ENCODE measurements at regions not wholly inside any gene's neighbourhood (a gene's known extent, or its start where the extent isn't known, plus 50 kb on each side); places are given as distances from the start of the nearest gene placed in this dataset.
"Not testable (repeated sequence)": the region's sequence is repeated elsewhere in the genome, so short reads cannot be mapped to it uniquely, and the experiment has no call there.

GRCh38 chr20:6311841-6312655 lies 189.2 kb upstream of the FERMT1 start:
- no peaks in the 10 kb centered on the region for H3K4me1 ChIP-seq (ENCODE audit: insufficient read depth, low read length)
- H3K9me3 ChIP-seq (ENCODE audit: insufficient read depth, low read depth, low read length), result no peaks in the 10 kb centered on the region; the same call in 1 of the 2 replicates
- H3K4me3 ChIP-seq (ENCODE audit: low read length), result no peak overlapping the region
- no peak overlapping the region for H3K27ac ChIP-seq (ENCODE audit: low read length)
- H3K36me3 ChIP-seq (ENCODE audit: insufficient read depth, low read depth, low read length), result no peaks in the 10 kb centered on the region
- no peaks in the 10 kb centered on the region for H3K27me3 ChIP-seq (ENCODE audit: insufficient read depth, low read length)
- no peak overlapping the region for H3K9ac ChIP-seq (ENCODE audit: low read depth, low read length)

GRCh38 chr20:6311097-6311496 lies 188.3 kb upstream of the FERMT1 start:
- Histone ChIP-seq H3K9ac (ENCODE audit: low read depth, low read length) (no peak overlapping the region), H3K9me3 (ENCODE audit: insufficient read depth, low read depth, low read length) (no peaks in the 10 kb centered on the region; the same call in 1 of the 2 replicates), H3K4me3 (ENCODE audit: low read length) (no peak overlapping the region), H3K27me3 (ENCODE audit: insufficient read depth, low read length) (no peaks in the 10 kb centered on the region), H3K4me1 (ENCODE audit: insufficient read depth, low read length) (no peaks in the 10 kb centered on the region), H3K27ac (ENCODE audit: low read length) (no peak overlapping the region), H3K36me3 (ENCODE audit: insufficient read depth, low read depth, low read length) (no peaks in the 10 kb centered on the region)

GRCh38 chr20:6305536-6305935 lies 182.7 kb upstream of the FERMT1 start:
- Histone ChIP-seq H3K4me1 (ENCODE audit: insufficient read depth, low read length) (no peaks in the 10 kb centered on the region), H3K27ac (ENCODE audit: low read length) (no peak overlapping the region), H3K36me3 (ENCODE audit: insufficient read depth, low read depth, low read length) (no peaks in the 10 kb centered on the region), H3K9me3 (ENCODE audit: insufficient read depth, low read depth, low read length) (no peaks in the 10 kb centered on the region), H3K27me3 (ENCODE audit: insufficient read depth, low read length) (no peaks in the 10 kb centered on the region), H3K4me3 (ENCODE audit: low read length) (no peak overlapping the region), H3K9ac (ENCODE audit: low read depth, low read length) (no peak overlapping the region)

DNA sequence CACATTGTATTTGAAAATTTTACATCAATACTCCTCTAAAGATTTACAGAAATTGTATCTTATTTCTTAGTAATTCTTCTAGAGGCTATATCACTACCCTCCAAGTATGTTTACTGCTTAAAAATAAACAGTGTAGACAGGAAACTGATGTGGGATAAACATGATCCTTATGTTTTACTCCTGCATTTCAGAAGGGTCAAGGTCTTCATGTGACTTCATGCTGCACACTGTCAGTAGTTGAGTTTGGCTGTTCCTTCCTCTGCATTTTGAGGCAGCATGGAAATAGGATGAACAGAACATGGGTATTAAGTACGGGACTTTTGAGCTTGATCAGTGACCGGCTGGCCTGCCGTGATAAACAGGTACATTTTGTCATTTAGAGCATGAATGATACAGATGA lies 179.2 kb upstream of the FERMT1 start:
- Histone ChIP-seq H3K36me3 (ENCODE audit: insufficient read depth, low read depth, low read length) (no peaks in the 10 kb centered on the region), H3K9me3 (ENCODE audit: insufficient read depth, low read depth, low read length) (no peaks in the 10 kb centered on the region), H3K4me1 (ENCODE audit: insufficient read depth, low read length) (no peaks in the 10 kb centered on the region), H3K4me3 (ENCODE audit: low read length) (no peak overlapping the region), H3K9ac (ENCODE audit: low read depth, low read length) (no peak overlapping the region), H3K27me3 (ENCODE audit: insufficient read depth, low read length) (no peaks in the 10 kb centered on the region), H3K27ac (ENCODE audit: low read length) (no peak overlapping the region)

GRCh38 chr20:6299456-6299855 lies 176.6 kb upstream of the FERMT1 start:
- Histone ChIP-seq H3K9ac (ENCODE audit: low read depth, low read length) (no peak overlapping the region), H3K36me3 (ENCODE audit: insufficient read depth, low read depth, low read length) (no peaks in the 10 kb centered on the region), H3K9me3 (ENCODE audit: insufficient read depth, low read depth, low read length) (no peaks in the 10 kb centered on the region), H3K4me1 (ENCODE audit: insufficient read depth, low read length) (no peaks in the 10 kb centered on the region), H3K27me3 (ENCODE audit: insufficient read depth, low read length) (no peaks in the 10 kb centered on the region), H3K4me3 (ENCODE audit: low read length) (no peak overlapping the region), H3K27ac (ENCODE audit: low read length) (no peak overlapping the region)

DNA sequence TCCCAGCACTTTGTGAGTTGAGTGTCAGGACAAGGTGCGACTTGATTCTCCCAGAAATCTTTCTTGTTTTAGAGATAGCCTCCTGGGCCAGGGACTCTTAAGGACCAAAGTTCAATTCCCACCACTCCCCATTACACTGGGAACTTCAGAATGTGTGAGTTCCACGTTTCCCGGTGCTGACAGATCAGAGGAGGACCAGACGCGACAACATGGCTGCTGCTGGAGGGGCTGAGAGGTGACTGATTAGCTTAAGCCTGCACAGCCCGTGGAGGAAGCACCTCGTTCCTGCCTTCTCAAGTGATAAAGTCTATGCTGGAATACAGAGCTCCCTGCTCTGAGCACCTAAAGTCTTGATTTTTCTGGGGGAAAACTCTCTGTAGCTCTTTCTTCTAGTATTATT lies 175.2 kb upstream of the FERMT1 start:
- H3K9ac ChIP-seq (ENCODE audit: low read depth, low read length), result no peak overlapping the region
- no peak overlapping the region for H3K27ac ChIP-seq (ENCODE audit: low read length)
- no peak overlapping the region for H3K4me3 ChIP-seq (ENCODE audit: low read length)
- H3K4me1 ChIP-seq (ENCODE audit: insufficient read depth, low read length), result no peaks in the 10 kb centered on the region
- H3K36me3 ChIP-seq (ENCODE audit: insufficient read depth, low read depth, low read length), result no peaks in the 10 kb centered on the region
- no peaks in the 10 kb centered on the region for H3K9me3 ChIP-seq (ENCODE audit: insufficient read depth, low read depth, low read length)
- H3K27me3 ChIP-seq (ENCODE audit: insufficient read depth, low read length), result no peaks in the 10 kb centered on the region

DNA sequence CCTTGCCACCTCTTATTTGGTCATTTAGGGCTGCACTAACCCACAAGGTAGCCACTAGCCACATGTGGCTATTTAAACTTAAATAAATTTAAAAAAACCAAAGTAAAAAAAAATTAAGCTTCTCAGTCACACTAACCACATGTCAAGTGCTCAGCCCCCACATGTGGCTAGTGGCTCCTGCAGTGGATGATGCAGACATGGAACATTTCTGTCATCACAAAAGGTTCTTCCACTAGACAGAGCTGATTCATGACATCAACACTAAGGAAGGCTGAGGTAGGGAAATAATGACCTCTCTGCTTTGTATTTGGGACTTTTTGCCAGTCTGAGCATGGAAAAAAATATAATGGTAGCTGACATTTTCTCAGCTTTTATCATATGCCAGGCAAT lies 173.0 kb upstream of the FERMT1 start:
- Histone ChIP-seq H3K27ac (ENCODE audit: low read length) (no peak overlapping the region), H3K9ac (ENCODE audit: low read depth, low read length) (no peak overlapping the region), H3K36me3 (ENCODE audit: insufficient read depth, low read depth, low read length) (no peaks in the 10 kb centered on the region), H3K27me3 (ENCODE audit: insufficient read depth, low read length) (no peaks in the 10 kb centered on the region), H3K4me3 (ENCODE audit: low read length) (no peak overlapping the region), H3K4me1 (ENCODE audit: insufficient read depth, low read length) (no peaks in the 10 kb centered on the region), H3K9me3 (ENCODE audit: insufficient read depth, low read depth, low read length) (no peaks in the 10 kb centered on the region)

DNA sequence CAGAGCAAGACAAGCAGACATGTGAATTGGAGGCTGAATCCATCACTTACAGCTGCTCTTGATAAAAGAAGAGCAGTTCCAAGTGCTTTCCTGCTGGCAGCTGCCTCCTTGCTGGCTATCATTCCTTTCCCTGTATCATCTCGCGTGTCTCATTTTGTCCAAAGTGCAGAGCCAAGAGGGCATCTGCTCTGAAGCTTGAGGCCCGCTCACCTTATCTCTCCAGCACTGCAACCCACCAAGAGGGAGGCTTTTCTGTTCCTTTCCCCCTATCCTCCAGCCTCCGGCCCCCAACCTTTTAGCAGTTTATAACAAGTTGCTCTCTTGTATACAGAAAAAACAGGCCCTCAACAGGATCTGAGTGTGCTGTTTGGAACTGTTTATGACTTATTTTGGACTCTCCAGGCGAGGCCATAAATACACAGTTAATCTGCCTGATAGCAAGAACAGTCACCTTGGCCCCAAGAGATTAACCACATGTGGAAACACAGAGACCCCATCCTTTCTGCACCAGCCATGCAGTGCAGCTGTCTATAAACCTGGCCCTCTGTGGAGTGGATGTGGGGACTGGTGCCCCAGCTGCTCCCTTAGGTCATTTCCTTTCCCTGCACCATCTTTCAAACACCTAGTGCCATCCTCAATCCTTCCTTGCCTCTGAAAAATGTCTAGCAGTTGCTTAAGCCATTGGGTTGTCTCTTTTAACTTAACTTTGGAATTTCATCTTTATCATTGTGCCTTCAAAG lies 172.5 kb upstream of the FERMT1 start:
- no peaks in the 10 kb centered on the region for H3K4me1 ChIP-seq (ENCODE audit: insufficient read depth, low read length)
- H3K27me3 ChIP-seq (ENCODE audit: insufficient read depth, low read length), result no peaks in the 10 kb centered on the region
- H3K36me3 ChIP-seq (ENCODE audit: insufficient read depth, low read depth, low read length), result no peaks in the 10 kb centered on the region
- no peak overlapping the region for H3K27ac ChIP-seq (ENCODE audit: low read length)
- H3K4me3 ChIP-seq (ENCODE audit: low read length), result no peak overlapping the region
- no peaks in the 10 kb centered on the region for H3K9me3 ChIP-seq (ENCODE audit: insufficient read depth, low read depth, low read length)
- H3K9ac ChIP-seq (ENCODE audit: low read depth, low read length), result no peak overlapping the region

DNA sequence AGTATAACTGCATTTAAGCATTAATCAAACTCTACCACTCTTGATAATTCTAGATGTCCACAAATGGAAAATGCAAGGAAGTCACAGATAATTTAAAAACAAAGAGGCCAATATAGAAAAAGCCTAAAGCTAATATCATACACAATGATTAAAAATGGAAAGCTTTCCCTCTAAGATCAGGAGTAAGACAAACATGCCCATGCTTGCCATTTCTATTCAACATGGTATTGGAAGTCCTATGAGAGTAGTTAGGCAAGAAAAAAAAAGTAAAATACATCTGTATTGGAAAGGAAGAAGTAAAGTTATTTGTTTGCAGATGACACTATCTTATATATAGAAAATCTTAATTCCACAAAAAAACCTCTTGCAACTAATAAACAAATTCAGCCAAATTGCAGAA lies 164.6 kb upstream of the FERMT1 start:
- H3K4me3 ChIP-seq (ENCODE audit: low read length), result no peak overlapping the region
- H3K27ac ChIP-seq (ENCODE audit: low read length), result no peak overlapping the region
- H3K9me3 ChIP-seq (ENCODE audit: insufficient read depth, low read depth, low read length), result peaks cover 14% of the 10 kb centered on the region
- no peaks in the 10 kb centered on the region for H3K4me1 ChIP-seq (ENCODE audit: insufficient read depth, low read length)
- no peaks in the 10 kb centered on the region for H3K27me3 ChIP-seq (ENCODE audit: insufficient read depth, low read length)
- H3K36me3 ChIP-seq (ENCODE audit: insufficient read depth, low read depth, low read length), result no peaks in the 10 kb centered on the region
- H3K9ac ChIP-seq (ENCODE audit: low read depth, low read length), result no peak overlapping the region

DNA sequence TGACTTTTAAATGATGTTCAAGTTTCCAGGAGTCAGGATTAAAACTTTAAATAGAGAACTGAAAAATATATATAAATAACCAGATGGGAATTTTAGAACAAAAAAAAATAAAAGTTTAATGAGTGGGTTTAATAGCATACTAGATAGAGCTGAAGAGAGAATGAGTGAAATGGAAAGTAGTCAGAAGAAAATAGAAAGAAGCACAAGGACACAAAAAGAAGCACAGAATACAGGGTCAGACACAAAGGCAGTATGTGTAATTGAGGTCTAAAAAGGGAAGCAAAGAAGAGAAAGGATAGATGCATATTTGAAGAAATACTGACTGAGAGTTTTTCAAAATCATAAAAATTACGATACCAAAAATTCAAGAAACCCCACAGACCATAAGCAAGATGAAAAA lies 159.8 kb upstream of the FERMT1 start:
- no peaks in the 10 kb centered on the region for H3K27me3 ChIP-seq (ENCODE audit: insufficient read depth, low read length)
- H3K36me3 ChIP-seq (ENCODE audit: insufficient read depth, low read depth, low read length), result no peaks in the 10 kb centered on the region
- H3K27ac ChIP-seq (ENCODE audit: low read length), result no peak overlapping the region
- no peak overlapping the region for H3K4me3 ChIP-seq (ENCODE audit: low read length)
- no peak overlapping the region for H3K9ac ChIP-seq (ENCODE audit: low read depth, low read length)
- peaks cover 20% of the 10 kb centered on the region for H3K9me3 ChIP-seq (ENCODE audit: insufficient read depth, low read depth, low read length)
- no peaks in the 10 kb centered on the region for H3K4me1 ChIP-seq (ENCODE audit: insufficient read depth, low read length)

DNA sequence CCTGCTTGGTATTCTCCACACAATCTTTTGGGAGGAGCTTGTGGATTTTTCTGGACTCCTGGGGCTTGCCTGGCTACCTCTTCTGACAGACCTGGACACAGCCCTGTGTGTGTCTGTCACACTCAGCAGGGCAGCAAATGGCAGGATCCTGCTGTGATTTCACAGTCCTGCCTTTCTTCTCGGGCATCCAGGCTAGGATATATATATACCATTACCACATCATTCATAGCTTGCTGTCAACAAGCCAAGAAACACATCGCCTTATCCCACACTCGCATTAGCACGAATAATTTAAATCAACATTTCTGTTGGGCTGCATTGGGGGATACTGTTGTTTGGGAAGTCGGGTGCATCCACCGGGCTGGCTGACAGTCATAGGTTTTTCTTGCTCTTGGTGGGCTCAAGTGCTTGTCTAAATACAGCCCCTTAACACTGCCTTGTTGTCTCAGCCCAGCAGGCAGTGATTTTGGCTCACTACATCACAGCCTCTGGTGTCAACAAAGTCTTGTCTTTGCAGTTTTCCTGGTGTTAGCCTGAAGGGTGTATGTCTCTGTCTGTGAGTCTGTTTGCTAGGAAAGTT lies 154.9 kb upstream of the FERMT1 start:
- Histone ChIP-seq H3K4me3 (ENCODE audit: low read length) (no peak overlapping the region), H3K4me1 (ENCODE audit: insufficient read depth, low read length) (no peaks in the 10 kb centered on the region), H3K9ac (ENCODE audit: low read depth, low read length) (no peak overlapping the region), H3K27me3 (ENCODE audit: insufficient read depth, low read length) (no peaks in the 10 kb centered on the region), H3K9me3 (ENCODE audit: insufficient read depth, low read depth, low read length) (peaks cover 13% of the 10 kb centered on the region), H3K36me3 (ENCODE audit: insufficient read depth, low read depth, low read length) (no peaks in the 10 kb centered on the region), H3K27ac (ENCODE audit: low read length) (no peak overlapping the region)

DNA sequence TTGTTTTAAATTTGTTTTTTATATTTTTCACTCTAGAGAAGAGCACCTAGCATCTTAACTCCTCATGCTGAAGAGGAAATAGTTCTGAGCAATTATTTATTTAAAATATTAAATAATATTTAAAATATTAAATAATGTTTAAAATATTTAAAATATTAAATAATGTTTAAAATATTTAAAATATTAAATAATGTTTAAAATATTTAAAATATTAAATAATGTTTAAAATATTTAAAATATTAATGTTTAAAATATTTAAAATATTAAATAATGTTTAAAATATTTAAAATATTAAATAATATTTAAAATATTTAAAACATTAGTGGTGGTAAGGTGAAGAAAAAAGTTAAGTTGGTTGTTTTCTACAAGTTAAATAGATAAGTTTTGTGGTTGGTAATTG lies 147.6 kb upstream of the FERMT1 start:
- H3K36me3 ChIP-seq (ENCODE audit: insufficient read depth, low read depth, low read length); H3K9ac ChIP-seq (ENCODE audit: low read depth, low read length); H3K9me3 ChIP-seq (ENCODE audit: insufficient read depth, low read depth, low read length); H3K27me3 ChIP-seq (ENCODE audit: insufficient read depth, low read length); H3K27ac ChIP-seq (ENCODE audit: low read length); H3K4me3 ChIP-seq (ENCODE audit: low read length); H3K4me1 ChIP-seq (ENCODE audit: insufficient read depth, low read length): not testable (repeated sequence)
